GM23248 (cell line): ENCODE measurements at regions not wholly inside any gene's neighbourhood (a gene's known extent, or its start where the extent isn't known, plus 50 kb on each side); places are given as distances from the start of the nearest gene placed in this dataset.
"Not testable (repeated sequence)": the region's sequence is repeated elsewhere in the genome, so short reads cannot be mapped to it uniquely, and the experiment has no call there.

ENCODE experiments used
- DNase-seq: peaks from one replicate; pipeline ENCODE4 v3.0.0-alpha.2; 2015
- H2AFZ ChIP-seq: fragments of 200-600 bp; sonication (generic); 2 replicates; pipeline ENCODE4 v1.6.1; 2016; ENCODE audit warnings: antibody characterized with exemption
- H3F3A ChIP-seq: fragments of 200-600 bp; sonication (generic); 2 replicates; pipeline ENCODE4 v1.6.1; 2016; ENCODE audit warnings: mild to moderate bottlenecking, antibody characterized with exemption, mixed run types; ENCODE audit not compliant: insufficient read depth
- H3K27ac ChIP-seq: fragments of 200-600 bp; sonication (generic); 2 replicates; pipeline ENCODE4 v1.5.1; 2016; ENCODE audit warnings: mild to moderate bottlenecking
- H3K27me3 ChIP-seq: fragments of 200-600 bp; sonication (generic); replicated peaks from 2 replicates; pipeline ENCODE4 v1.6.1; 2016; ENCODE audit warnings: mild to moderate bottlenecking; ENCODE audit not compliant: insufficient read depth
- H3K36me3 ChIP-seq: fragments of 200-600 bp; sonication (generic); 2 replicates; pipeline ENCODE4 v1.6.1; 2016; ENCODE audit warnings: low read depth, mild to moderate bottlenecking
- H3K4me1 ChIP-seq: fragments of 200-600 bp; sonication (generic); 2 replicates; pipeline ENCODE4 v1.6.1; 2016; ENCODE audit warnings: mild to moderate bottlenecking; ENCODE audit not compliant: insufficient read depth
- H3K4me2 ChIP-seq: fragments of 200-600 bp; sonication (generic); one replicate; pipeline ENCODE4 v1.6.1; 2016; ENCODE audit warnings: mild to moderate bottlenecking; ENCODE audit not compliant: unreplicated experiment
- H3K4me3 ChIP-seq: fragments of 200-600 bp; sonication (generic); 2 replicates; pipeline ENCODE4 v1.5.1; 2016; ENCODE audit warnings: mild to moderate bottlenecking
- H3K79me2 ChIP-seq: fragments of 200-600 bp; sonication (generic); 2 replicates; pipeline ENCODE4 v1.6.1; 2016; ENCODE audit warnings: mild to moderate bottlenecking; ENCODE audit not compliant: insufficient read depth
- H3K9ac ChIP-seq: fragments of 200-600 bp; sonication (generic); 2 replicates; pipeline ENCODE4 v1.6.1; 2016; ENCODE audit warnings: mild to moderate bottlenecking
- H3K9me2 ChIP-seq: fragments of 200-600 bp; sonication (generic); 2 replicates; pipeline ENCODE4 v1.6.1; 2016; ENCODE audit warnings: mixed run types, mild to moderate bottlenecking, moderate library complexity; ENCODE audit not compliant: insufficient read depth
- H3K9me3 ChIP-seq: fragments of 200-600 bp; sonication (generic); one replicate; pipeline ENCODE4 v1.6.1; 2017; ENCODE audit warnings: low read depth
- H4K20me1 ChIP-seq: fragments of 200-600 bp; sonication (generic); 2 replicates; pipeline ENCODE4 v1.6.0; 2016; ENCODE audit not compliant: insufficient read depth
- EZH2 ChIP-seq: fragments of 200-600 bp; sonication (generic); IDR thresholded peaks from 2 replicates; pipeline ENCODE4 v1.6.1; 2018; ENCODE audit warnings: antibody characterized with exemption, mild to moderate bottlenecking; ENCODE audit not compliant: insufficient read depth, poor library complexity, severe bottlenecking
- EZH2phosphoT487 ChIP-seq: fragments of 200-600 bp; sonication (generic); IDR thresholded peaks from 2 replicates; pipeline ENCODE4 v1.6.1; 2018; ENCODE audit warnings: antibody characterized with exemption, moderate library complexity, mild to moderate bottlenecking, low read depth; ENCODE audit not compliant: insufficient read depth
- WGBS, 2 experiments: methylation state at CpG; one replicate each; pipeline ENCODE4 v1.1.6; 2015 to 2017; ENCODE audit warnings: low lambda C conversion rate in 2 of 2, low coverage in 1 of 2; ENCODE audit errors: missing lambda C conversion rate in 2 of 2; 5-methylcytosine and 5-hydroxymethylcytosine counted together
- in situ Hi-C: fragments of 300-500 bp; cut with MboI; formaldehyde crosslinking; loops from 2 replicates; pipeline ENCODE4 v1.15.0; 2020

DNA sequence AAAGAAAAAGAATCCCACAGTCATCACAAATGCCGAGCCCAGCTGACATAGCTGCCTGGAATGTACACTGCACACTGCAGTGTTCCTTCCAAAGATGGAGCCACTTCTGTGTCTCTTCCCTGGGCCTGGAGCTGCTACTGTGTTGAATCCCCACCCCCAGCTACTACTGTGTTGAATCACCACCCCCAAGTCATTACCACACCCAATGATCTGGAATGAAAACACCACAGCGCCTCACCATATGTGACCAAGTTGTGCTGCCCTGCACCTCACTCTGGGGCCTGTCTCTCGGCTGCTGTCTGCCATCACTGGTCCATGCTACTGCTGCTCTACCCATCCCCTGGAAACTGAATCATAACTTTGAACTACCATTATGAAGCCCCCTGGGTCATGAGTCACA is 861.2 kb downstream of the UQCRFS1 start:
- Histone ChIP-seq H3K9ac (no peak overlapping the region), H3K27ac (no peak overlapping the region), H3K79me2 (no peaks in the 10 kb centered on the region), H3K9me2 (no peaks in the 10 kb centered on the region), H3K4me2 (no peak overlapping the region), H3K4me3 (no peak overlapping the region), H4K20me1 (no peaks in the 10 kb centered on the region), H3K27me3 (0 out of 2 replicates have a peak, but pooled peaks cover 1% of the 10 kb centered on the region), H3F3A (no peaks in the 10 kb centered on the region), H3K4me1 (peaks cover 6% of the 10 kb centered on the region; the same call in 1 of the 2 replicates), H2AFZ (no peak overlapping the region), H3K36me3 (no peaks in the 10 kb centered on the region), H3K9me3 (no peaks in the 10 kb centered on the region)
- DNase-seq: peak; percentile 77
- 26 to 32% methylated on average over 3 of the region's 3 CpGs for WGBS, 2 experiments
- in situ Hi-C loops: no loop called here
- TF ChIP-seq EZH2phosphoT487 (no peak), EZH2 (no peak)

- H3K27me3 ChIP-seq, H3K9me2 ChIP-seq, H2AFZ ChIP-seq, DNase-seq, H3K79me2 ChIP-seq, H3K9me3 ChIP-seq, H4K20me1 ChIP-seq, H3K36me3 ChIP-seq, in situ Hi-C loops, H3K4me1 ChIP-seq, H3K9ac ChIP-seq, H3F3A ChIP-seq, H3K4me2 ChIP-seq, H3K4me3 ChIP-seq: not testable (repeated sequence)
- 52 to 62% methylated on average over 6 of the region's 6 CpGs for WGBS, 2 experiments
- peak overlapping the region; percentile 30; the same call in 1 of the 2 replicates for H3K27ac ChIP-seq
These were observed 861.6 kb downstream of the UQCRFS1 start for GRCh38 chr19:28351321-28351720.

DNA sequence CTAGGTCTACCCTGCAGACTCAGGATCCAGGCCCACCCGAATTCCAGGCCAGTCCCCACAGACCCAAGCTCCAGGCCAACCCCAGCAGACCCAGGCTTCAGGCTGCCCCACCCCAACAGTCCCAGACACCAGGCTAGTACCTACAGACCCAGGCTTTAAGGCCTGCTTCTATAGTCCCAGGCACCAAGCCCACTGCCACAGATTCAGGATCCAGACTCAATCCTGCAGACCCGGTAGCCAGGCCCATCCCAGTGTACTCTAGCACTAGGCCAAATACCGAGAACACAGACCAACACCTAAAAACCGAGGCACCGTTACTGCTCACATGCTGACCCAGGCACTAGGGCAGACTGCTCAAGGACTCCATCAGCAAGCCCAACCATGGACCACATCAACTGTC is 862.3 kb downstream of the UQCRFS1 start:
- 20 to 43% methylated on average over 4 to 5 of the region's 5 CpGs for whole genome bisulfite sequencing, 2 experiments
- H3K36me3 ChIP-seq: no peaks in the 10 kb centered on the region

GRCh38 chr19:28350037-28350436 is 862.9 kb downstream of the UQCRFS1 start:
- Histone ChIP-seq H3K4me1 (peaks cover 6% of the 10 kb centered on the region; the same call in 1 of the 2 replicates), H3K4me3 (no peak overlapping the region), H4K20me1 (no peaks in the 10 kb centered on the region), H3K79me2 (no peaks in the 10 kb centered on the region), H3K9me2 (no peaks in the 10 kb centered on the region), H3K9ac (no peak overlapping the region), H3F3A (no peaks in the 10 kb centered on the region), H3K36me3 (no peaks in the 10 kb centered on the region), H3K9me3 (no peaks in the 10 kb centered on the region), H3K27ac (no peak overlapping the region), H2AFZ (no peak overlapping the region), H3K27me3 (peaks cover 17% of the 10 kb centered on the region; the same call in 1 of the 2 replicates), H3K4me2 (no peak overlapping the region)
- DNase-seq: no peak
- in situ Hi-C loops: no loop called here
- TF ChIP-seq EZH2: no peak
- no peak for TF ChIP-seq EZH2phosphoT487
- WGBS, 2 experiments: 36 to 52% methylated on average over 4 of the region's 4 CpGs

More for the DNA sequence above, 862.3 kb downstream of the UQCRFS1 start:
- Histone ChIP-seq H3K27ac (no peak overlapping the region), H3K27me3 (0 out of 2 replicates have a peak, but pooled peaks cover 11% of the 10 kb centered on the region), H3K4me3 (no peak overlapping the region), H3K79me2 (no peaks in the 10 kb centered on the region), H4K20me1 (no peaks in the 10 kb centered on the region), H3K9me2 (no peaks in the 10 kb centered on the region), H3F3A (no peaks in the 10 kb centered on the region), H3K9me3 (no peaks in the 10 kb centered on the region), H3K9ac (no peak overlapping the region), H3K4me1 (peaks cover 6% of the 10 kb centered on the region; the same call in 1 of the 2 replicates), H3K4me2 (no peak overlapping the region), H2AFZ (no peak overlapping the region)
- TF ChIP-seq EZH2phosphoT487 (no peak), EZH2 (no peak)
- in situ Hi-C loops: no loop called here
- DNase-seq: no peak

DNA sequence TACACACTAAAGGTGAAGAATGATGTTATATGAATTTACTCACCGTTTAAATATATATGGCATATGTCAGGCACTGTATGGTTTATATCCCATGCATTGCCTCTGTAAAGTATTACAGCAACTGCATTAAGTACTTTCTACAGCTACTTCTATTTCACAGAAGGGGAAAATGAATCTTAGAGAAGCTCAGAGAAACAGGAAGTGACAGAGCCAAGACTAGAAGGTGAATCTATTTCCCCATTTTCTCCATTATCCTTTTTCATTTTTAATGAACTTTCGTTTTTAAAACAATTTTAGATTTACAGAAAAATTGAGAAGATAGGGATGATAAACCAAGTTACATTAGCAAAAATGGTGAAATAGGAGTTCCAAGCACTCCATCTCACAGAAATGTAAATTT is 863.3 kb downstream of the UQCRFS1 start:
- Histone ChIP-seq H3F3A (no peaks in the 10 kb centered on the region), H3K36me3 (no peaks in the 10 kb centered on the region), H3K27ac (no peak overlapping the region), H2AFZ (no peak overlapping the region), H3K27me3 (peaks cover 21% of the 10 kb centered on the region), H3K79me2 (no peaks in the 10 kb centered on the region), H3K4me1 (peaks cover 6% of the 10 kb centered on the region; the same call in 1 of the 2 replicates), H3K9ac (no peak overlapping the region), H3K4me3 (no peak overlapping the region), H3K9me3 (no peaks in the 10 kb centered on the region), H3K9me2 (no peaks in the 10 kb centered on the region), H3K4me2 (no peak overlapping the region), H4K20me1 (no peaks in the 10 kb centered on the region)
- WGBS, 2 experiments: 55 to 56% methylated on average over 2 of the region's 2 CpGs
- DNase-seq: no peak
- no peak for TF ChIP-seq EZH2phosphoT487
- TF ChIP-seq EZH2: no peak
- in situ Hi-C loops: no loop called here
